ENCODE measurements at regions not wholly inside any gene's neighbourhood (a gene's known extent, or its start where the extent isn't known, plus 50 kb on each side); places are given as distances from the start of the nearest gene placed in this dataset.
"Not testable (repeated sequence)": the region's sequence is repeated elsewhere in the genome, so short reads cannot be mapped to it uniquely, and the experiment has no call there.

DNA sequence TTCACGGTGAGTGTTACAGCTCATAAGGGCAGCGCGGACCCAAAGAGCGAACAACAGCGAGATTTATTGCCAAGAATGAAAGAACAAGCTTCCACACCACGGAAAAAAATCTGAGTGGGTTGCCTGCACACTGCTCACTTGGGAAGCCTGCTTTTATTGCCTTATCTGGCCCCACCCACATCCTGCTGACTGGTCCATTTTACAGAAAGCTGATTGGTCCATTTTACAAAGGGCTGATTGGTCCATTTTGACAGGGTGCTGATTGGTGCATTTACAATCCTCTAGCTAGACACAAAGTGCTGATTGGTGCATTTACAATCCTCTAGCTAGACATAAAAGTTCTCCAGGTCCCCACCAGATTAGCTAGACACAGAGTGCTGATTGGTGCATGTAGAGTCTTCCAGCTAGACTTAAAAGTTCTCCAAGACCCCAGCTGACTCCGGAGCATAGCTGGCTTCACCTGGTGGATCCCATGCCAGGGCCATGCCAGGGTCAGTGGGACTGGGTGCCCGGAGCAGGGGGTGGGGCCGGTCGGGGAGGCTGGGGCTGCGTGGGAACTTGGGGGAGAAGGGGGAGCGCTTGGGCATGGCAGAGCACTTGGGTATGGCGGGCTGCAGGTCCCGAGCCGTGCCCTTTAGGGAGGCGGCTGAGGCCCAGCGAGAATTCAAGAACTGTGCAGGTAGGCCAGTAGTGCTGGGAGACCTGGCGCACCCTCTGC, 75.4 kb upstream of the ATP1A1 start:
- no peak overlapping the region for H3K9ac ChIP-seq (ENCODE audit: low read length)
- H3K27me3 ChIP-seq (replicated peaks in 1 of 4; ENCODE audit: control extremely low read depth in 1 of 4, control insufficient read depth in 3 of 4, insufficient read depth in 4 of 4, low read length in 3 of 4) = peaks cover 0 to 7% (median 0%) of the 10 kb centered on the region in 4 experiments
- no peak overlapping the region for H3K27ac ChIP-seq (ENCODE audit: low read length in 2 of 2)
- Mint-ChIP-seq H3K27ac (no peak overlapping the region), H3K27me3 (peaks cover 4% of the 10 kb centered on the region), H3K4me3 (no peak overlapping the region), H3K4me1 (no peaks in the 10 kb centered on the region), H3K9me3 (ENCODE audit: insufficient read depth) (no peaks in the 10 kb centered on the region)
- no peak overlapping the region for H3K4me3 ChIP-seq (ENCODE audit: control extremely low read depth in 1 of 5, extremely low read depth in 1 of 5, insufficient read depth in 1 of 5, low read depth in 2 of 5, low read length in 4 of 5)
- CTCF ChIA-PET = no interaction called here
- POLR2A ChIA-PET = no interaction called here
- no peak overlapping the region for H3K4me2 ChIP-seq (replicated peaks; ENCODE audit: low read depth, low read length, poor library complexity, severe bottlenecking)
- no peak for DNase-seq
- no peak overlapping the region for H2AFZ ChIP-seq (ENCODE audit: insufficient read depth, low read depth, low read length, poor library complexity, severe bottlenecking)
- no peaks in the 10 kb centered on the region for H3K36me3 ChIP-seq (replicated peaks in 1 of 2; ENCODE audit: control extremely low read depth in 1 of 2, control insufficient read depth in 1 of 2, extremely low read depth in 1 of 2, insufficient read depth in 2 of 2, low read length in 1 of 2)
- intact Hi-C loops (cut with micrococcal nuclease) = no loop called here
- H3K4me1 ChIP-seq (ENCODE audit: control insufficient read depth in 2 of 2, insufficient read depth in 2 of 2, low read length in 2 of 2) = no peaks in the 10 kb centered on the region
- no peaks in the 10 kb centered on the region for H4K20me1 ChIP-seq (ENCODE audit: control insufficient read depth, insufficient read depth, low read length, poor library complexity, severe bottlenecking)
- H3K79me2 ChIP-seq (ENCODE audit: control insufficient read depth, insufficient read depth, low read length) = no peaks in the 10 kb centered on the region
- 95% methylated on average over 18 of the region's 18 CpGs for WGBS (ENCODE audit: insufficient coverage)
- H3K9me3 ChIP-seq (ENCODE audit: control extremely low read depth in 1 of 3, control insufficient read depth in 2 of 3, insufficient read depth in 1 of 3, low read length in 2 of 3) = peaks cover 0 to 4% (median 0%) of the 10 kb centered on the region in 3 donors
- no peak for ATAC-seq (ENCODE audit: low read depth)
- TF ChIP-seq, protein P1, sequence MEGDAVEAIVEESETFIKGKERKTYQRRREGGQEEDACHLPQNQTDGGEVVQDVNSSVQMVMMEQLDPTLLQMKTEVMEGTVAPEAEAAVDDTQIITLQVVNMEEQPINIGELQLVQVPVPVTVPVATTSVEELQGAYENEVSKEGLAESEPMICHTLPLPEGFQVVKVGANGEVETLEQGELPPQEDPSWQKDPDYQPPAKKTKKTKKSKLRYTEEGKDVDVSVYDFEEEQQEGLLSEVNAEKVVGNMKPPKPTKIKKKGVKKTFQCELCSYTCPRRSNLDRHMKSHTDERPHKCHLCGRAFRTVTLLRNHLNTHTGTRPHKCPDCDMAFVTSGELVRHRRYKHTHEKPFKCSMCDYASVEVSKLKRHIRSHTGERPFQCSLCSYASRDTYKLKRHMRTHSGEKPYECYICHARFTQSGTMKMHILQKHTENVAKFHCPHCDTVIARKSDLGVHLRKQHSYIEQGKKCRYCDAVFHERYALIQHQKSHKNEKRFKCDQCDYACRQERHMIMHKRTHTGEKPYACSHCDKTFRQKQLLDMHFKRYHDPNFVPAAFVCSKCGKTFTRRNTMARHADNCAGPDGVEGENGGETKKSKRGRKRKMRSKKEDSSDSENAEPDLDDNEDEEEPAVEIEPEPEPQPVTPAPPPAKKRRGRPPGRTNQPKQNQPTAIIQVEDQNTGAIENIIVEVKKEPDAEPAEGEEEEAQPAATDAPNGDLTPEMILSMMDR (IDR thresholded peaks at IDR 0.05) = no peak
- TF ChIP-seq EZH2 (IDR thresholded peaks at IDR 0.05; ENCODE audit: borderline replicate concordance, insufficient read depth, low read depth, low read length, poor library complexity, severe bottlenecking) = no peak

DNA sequence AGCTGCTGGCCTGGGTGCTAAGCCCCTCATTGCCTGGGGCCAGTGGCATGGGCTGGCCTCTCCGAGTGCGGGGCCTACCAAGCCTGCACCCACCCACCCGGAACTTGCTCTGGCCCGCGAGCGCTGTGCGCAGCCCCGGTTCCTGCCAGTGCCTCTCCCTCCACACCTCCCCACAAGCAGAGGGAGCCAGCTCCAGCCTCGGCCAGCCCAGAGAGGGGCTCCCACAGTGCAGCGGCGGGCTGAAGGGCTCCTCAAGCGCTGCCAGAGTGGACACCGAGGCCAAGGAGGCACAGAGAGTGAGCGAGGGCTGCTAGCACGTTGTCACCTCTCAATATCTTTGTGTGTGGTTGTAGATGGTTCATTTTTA, 74.8 kb upstream of the ATP1A1 start:
- H3K27ac Mint-ChIP-seq, CTCF ChIA-PET, POLR2A ChIA-PET: not testable (repeated sequence)

More for the DNA sequence above, 74.8 kb upstream of the ATP1A1 start:
- H2AFZ ChIP-seq (ENCODE audit: insufficient read depth, low read depth, low read length, poor library complexity, severe bottlenecking); DNase-seq; H3K27me3 ChIP-seq (replicated peaks in 1 of 4; ENCODE audit: control extremely low read depth in 1 of 4, control insufficient read depth in 3 of 4, insufficient read depth in 4 of 4, low read length in 3 of 4); H3K27ac ChIP-seq (ENCODE audit: low read length in 2 of 2); H3K36me3 ChIP-seq (replicated peaks in 1 of 2; ENCODE audit: control extremely low read depth in 1 of 2, control insufficient read depth in 1 of 2, extremely low read depth in 1 of 2, insufficient read depth in 2 of 2, low read length in 1 of 2); ATAC-seq (ENCODE audit: low read depth); H3K4me3 ChIP-seq (ENCODE audit: control extremely low read depth in 1 of 5, extremely low read depth in 1 of 5, insufficient read depth in 1 of 5, low read depth in 2 of 5, low read length in 4 of 5); H3K79me2 ChIP-seq (ENCODE audit: control insufficient read depth, insufficient read depth, low read length); H3K9ac ChIP-seq (ENCODE audit: low read length); H3K27me3 Mint-ChIP-seq; H3K4me3 Mint-ChIP-seq; intact Hi-C loops (cut with micrococcal nuclease); H3K9me3 ChIP-seq (ENCODE audit: control extremely low read depth in 1 of 3, control insufficient read depth in 2 of 3, insufficient read depth in 1 of 3, low read length in 2 of 3); H3K9me3 Mint-ChIP-seq (ENCODE audit: insufficient read depth); H3K4me1 Mint-ChIP-seq; H3K4me1 ChIP-seq (ENCODE audit: control insufficient read depth in 2 of 2, insufficient read depth in 2 of 2, low read length in 2 of 2); H4K20me1 ChIP-seq (ENCODE audit: control insufficient read depth, insufficient read depth, low read length, poor library complexity, severe bottlenecking); H3K4me2 ChIP-seq (replicated peaks; ENCODE audit: low read depth, low read length, poor library complexity, severe bottlenecking): not testable (repeated sequence)
- 89% methylated on average over 9 of the region's 15 CpGs for WGBS (ENCODE audit: insufficient coverage)
